ENCODE measurements at regions not wholly inside any gene's neighbourhood (a gene's known extent, or its start where the extent isn't known, plus 50 kb on each side); places are given as distances from the start of the nearest gene placed in this dataset.

DNA sequence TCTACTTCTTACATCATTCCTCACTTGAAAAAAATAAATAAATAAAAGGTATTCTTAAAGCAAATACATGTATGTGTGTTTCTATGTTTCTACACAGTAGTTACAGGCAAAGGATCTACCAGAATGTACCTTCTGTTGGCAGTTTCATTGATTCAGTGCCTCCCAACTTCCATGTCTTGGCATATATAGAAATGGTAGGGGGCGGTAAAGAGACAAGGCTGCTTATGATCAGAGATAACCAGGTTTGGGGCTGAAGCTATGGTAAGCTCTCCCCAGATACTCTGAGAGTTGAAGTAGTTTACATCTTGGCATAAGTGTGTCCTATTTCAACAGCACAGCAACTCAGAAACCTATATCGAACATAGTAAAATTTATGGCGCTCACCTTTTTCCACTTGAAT lies 1075.4 kb upstream of the C9orf72 start:
- Histone ChIP-seq H2BK15ac (ENCODE audit: low read length) (no peak overlapping the region), H3K18ac (ENCODE audit: extremely low read depth, low read length) (no peak overlapping the region), H3K36me3 (ENCODE audit: control insufficient read depth in 2 of 4, insufficient read depth in 4 of 4, low read length in 3 of 4) (no peaks in the 10 kb centered on the region), H4K8ac (ENCODE audit: extremely low read depth, insufficient read depth, low read length) (no peak overlapping the region), H3K27me3 (replicated peaks in 1 of 4; ENCODE audit: control insufficient read depth in 3 of 4, extremely low read depth in 1 of 4, insufficient read depth in 3 of 4, low read length in 3 of 4) (no peaks in the 10 kb centered on the region), H3K4ac (replicated peaks; ENCODE audit: insufficient read length, low read depth, low read length) (no peak overlapping the region), H3K4me2 (ENCODE audit: insufficient read depth in 1 of 2, low read depth in 2 of 2, low read length in 2 of 2) (no peak overlapping the region), H4K5ac (ENCODE audit: insufficient read length, low read depth, low read length) (no peak overlapping the region), H3K79me1 (ENCODE audit: low read depth, low read length) (no peaks in the 10 kb centered on the region), H2AK5ac (ENCODE audit: low read depth, low read length) (no peak overlapping the region), H3K9ac (replicated peaks in 1 of 4; ENCODE audit: extremely low read depth in 1 of 4, low read depth in 3 of 4, low read length in 3 of 4) (no peak overlapping the region), H4K91ac (replicated peaks; ENCODE audit: insufficient read length, low read length) (no peak overlapping the region), H2BK20ac (ENCODE audit: low read length) (no peak overlapping the region), H3K14ac (ENCODE audit: insufficient read length) (no peak overlapping the region), H2BK120ac (replicated peaks; ENCODE audit: low read depth, low read length) (no peak overlapping the region), H2AFZ (ENCODE audit: low read length) (no peak overlapping the region), H2BK12ac (ENCODE audit: low read depth, low read length) (no peak overlapping the region), H3K56ac (replicated peaks; ENCODE audit: insufficient read length, low read depth, low read length) (no peak overlapping the region), H3K4me1 (replicated peaks in 1 of 4; ENCODE audit: control insufficient read depth in 3 of 4, insufficient read depth in 4 of 4, low read length in 3 of 4) (peaks cover 0 to 9% (median 6%) of the 10 kb centered on the region in 4 experiments; a peak in 4 of 7 replicates), H2BK5ac (ENCODE audit: low read depth, low read length) (no peak overlapping the region), H3K9me3 (ENCODE audit: insufficient read depth in 2 of 2, low read depth in 1 of 2, low read length in 1 of 2) (no peaks in the 10 kb centered on the region), H3K23me2 (ENCODE audit: low read depth, low read length) (no peaks in the 10 kb centered on the region), H3K79me2 (ENCODE audit: control insufficient read depth in 1 of 2, insufficient read depth in 2 of 2, low read length in 2 of 2) (no peaks in the 10 kb centered on the region), H3K4me3 (ENCODE audit: extremely low read depth in 1 of 4, insufficient read depth in 2 of 4, low read depth in 3 of 4, low read length in 4 of 4) (no peak overlapping the region), H4K20me1 (replicated peaks in 1 of 2; ENCODE audit: control insufficient read depth in 1 of 2, insufficient read depth in 2 of 2, low read length in 2 of 2) (no peaks in the 10 kb centered on the region), H3K23ac (ENCODE audit: insufficient read length) (no peak overlapping the region), H3K27ac (ENCODE audit: low read depth, low read length) (no peak overlapping the region)
- WGBS, 2 experiments (ENCODE audit: extremely low coverage in 1 of 2, insufficient coverage in 1 of 2, insufficient read length in 1 of 2, insufficient replicate concordance in 2 of 2, low coverage in 1 of 2, low lambda C conversion rate in 2 of 2, missing lambda C conversion rate in 1 of 2): 68% methylated on average over 3 of the region's 3 CpGs; no CpG with 5 or more reads in 1 of the 2 experiments
- ChIA-PET CTCF (ENCODE audit: partially characterized antibody) (interaction anchor here (0.7 to 1.6 kb wide), 12 partner anchors 10 to 978 kb away, joined by 3 to 4 read pairs (median 3); no protein-coding TSS in a partner anchor), POLR2A (ENCODE audit: partially characterized antibody) (no interaction called here)
- FAIRE-seq (no peak), DNase-seq (ENCODE audit: low read depth in 1 of 2, low spot score in 2 of 2) (no peak)
- TF ChIP-seq GABPA (IDR thresholded peaks at IDR 0.05; ENCODE audit: borderline replicate concordance, insufficient read depth, low read length): no peak
- TF ChIP-seq CREB1 (IDR thresholded peaks at IDR 0.05): no peak
- no peak for TF ChIP-seq CHD1 (IDR thresholded peaks at IDR 0.05; ENCODE audit: low read depth, low read length)
- TF ChIP-seq RAD21 (IDR thresholded peaks at IDR 0.05 in 1 of 2, conservative IDR thresholded peaks at IDR 0.05 in 1 of 2; ENCODE audit: low read depth in 2 of 2, low read length in 2 of 2): peak; percentile 66 to 70
- TF ChIP-seq, protein P1, sequence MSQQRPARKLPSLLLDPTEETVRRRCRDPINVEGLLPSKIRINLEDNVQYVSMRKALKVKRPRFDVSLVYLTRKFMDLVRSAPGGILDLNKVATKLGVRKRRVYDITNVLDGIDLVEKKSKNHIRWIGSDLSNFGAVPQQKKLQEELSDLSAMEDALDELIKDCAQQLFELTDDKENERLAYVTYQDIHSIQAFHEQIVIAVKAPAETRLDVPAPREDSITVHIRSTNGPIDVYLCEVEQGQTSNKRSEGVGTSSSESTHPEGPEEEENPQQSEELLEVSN (IDR thresholded peaks at IDR 0.05): no peak
- TF ChIP-seq GTF2F1 (IDR thresholded peaks at IDR 0.05; ENCODE audit: borderline replicate concordance, low read depth, low read length): no peak
- no peak for TF ChIP-seq TAF1 (IDR thresholded peaks at IDR 0.05; ENCODE audit: low read depth, low read length)
- TF ChIP-seq, protein P2, sequence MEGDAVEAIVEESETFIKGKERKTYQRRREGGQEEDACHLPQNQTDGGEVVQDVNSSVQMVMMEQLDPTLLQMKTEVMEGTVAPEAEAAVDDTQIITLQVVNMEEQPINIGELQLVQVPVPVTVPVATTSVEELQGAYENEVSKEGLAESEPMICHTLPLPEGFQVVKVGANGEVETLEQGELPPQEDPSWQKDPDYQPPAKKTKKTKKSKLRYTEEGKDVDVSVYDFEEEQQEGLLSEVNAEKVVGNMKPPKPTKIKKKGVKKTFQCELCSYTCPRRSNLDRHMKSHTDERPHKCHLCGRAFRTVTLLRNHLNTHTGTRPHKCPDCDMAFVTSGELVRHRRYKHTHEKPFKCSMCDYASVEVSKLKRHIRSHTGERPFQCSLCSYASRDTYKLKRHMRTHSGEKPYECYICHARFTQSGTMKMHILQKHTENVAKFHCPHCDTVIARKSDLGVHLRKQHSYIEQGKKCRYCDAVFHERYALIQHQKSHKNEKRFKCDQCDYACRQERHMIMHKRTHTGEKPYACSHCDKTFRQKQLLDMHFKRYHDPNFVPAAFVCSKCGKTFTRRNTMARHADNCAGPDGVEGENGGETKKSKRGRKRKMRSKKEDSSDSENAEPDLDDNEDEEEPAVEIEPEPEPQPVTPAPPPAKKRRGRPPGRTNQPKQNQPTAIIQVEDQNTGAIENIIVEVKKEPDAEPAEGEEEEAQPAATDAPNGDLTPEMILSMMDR (IDR thresholded peaks at IDR 0.05; ENCODE audit: control extremely low read depth in 1 of 3, insufficient read depth in 1 of 3, low read depth in 1 of 3, low read length in 3 of 3): peak in 2 of 3 experiments; percentile 59 to 67; a peak in 3 of 4 replicates
- TF ChIP-seq TAF7 (optimal IDR thresholded peaks at IDR 0.05; ENCODE audit: borderline replicate concordance, low read depth, low read length): no peak
- no peak for TF ChIP-seq MAFK (IDR thresholded peaks at IDR 0.05; ENCODE audit: low read depth, low read length)
